ENCODE measurements at regions not wholly inside any gene's neighbourhood (a gene's known extent, or its start where the extent isn't known, plus 50 kb on each side); places are given as distances from the start of the nearest gene placed in this dataset.
"Not testable (repeated sequence)": the region's sequence is repeated elsewhere in the genome, so short reads cannot be mapped to it uniquely, and the experiment has no call there.

DNA sequence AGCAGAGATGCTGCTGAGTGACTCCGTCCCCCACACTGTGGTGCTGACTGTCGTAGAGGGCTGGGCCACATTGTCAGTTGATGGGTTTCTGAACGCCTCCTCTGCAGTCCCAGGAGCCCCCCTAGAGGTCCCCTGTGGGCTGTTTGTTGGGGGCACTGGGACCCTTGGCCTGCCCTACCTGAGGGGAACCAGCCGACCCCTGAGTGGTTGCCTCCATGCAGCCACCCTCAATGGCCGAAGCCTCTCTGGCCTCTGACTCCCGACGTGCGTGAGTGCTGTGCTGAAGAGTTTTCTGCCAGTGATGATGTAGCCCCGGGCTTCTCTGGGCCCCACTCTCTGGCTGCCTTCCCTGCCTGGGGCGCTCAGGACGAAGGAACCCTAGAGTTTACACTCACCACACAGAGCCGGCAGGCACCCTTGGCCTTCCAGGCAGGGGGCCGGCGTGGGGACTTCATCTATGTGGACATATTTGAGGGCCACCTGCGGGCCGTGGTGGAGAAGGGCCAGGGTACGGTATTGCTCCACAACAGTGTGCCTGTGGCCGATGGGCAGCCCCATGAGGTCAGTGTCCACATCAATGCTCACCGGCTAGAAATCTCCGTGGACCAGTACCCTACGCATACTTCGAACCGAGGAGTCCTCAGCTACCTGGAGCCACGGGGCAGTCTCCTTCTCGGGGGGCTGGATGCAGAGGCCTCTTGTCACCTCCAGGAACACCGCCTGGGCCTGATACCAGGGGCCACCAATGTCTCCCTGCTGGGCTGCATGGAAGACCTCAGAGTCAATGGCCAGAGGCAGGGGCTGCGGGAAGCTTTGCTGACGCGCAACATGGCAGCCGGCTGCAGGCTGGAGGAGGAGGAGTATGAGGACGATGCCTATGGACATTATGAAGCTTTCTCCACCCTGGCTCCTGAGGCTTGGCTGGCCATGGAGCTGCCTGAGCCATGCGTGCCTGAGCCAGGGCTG is 181.1 kb downstream of the TBC1D2B start:
- not testable (repeated sequence) for DNase-seq

DNA sequence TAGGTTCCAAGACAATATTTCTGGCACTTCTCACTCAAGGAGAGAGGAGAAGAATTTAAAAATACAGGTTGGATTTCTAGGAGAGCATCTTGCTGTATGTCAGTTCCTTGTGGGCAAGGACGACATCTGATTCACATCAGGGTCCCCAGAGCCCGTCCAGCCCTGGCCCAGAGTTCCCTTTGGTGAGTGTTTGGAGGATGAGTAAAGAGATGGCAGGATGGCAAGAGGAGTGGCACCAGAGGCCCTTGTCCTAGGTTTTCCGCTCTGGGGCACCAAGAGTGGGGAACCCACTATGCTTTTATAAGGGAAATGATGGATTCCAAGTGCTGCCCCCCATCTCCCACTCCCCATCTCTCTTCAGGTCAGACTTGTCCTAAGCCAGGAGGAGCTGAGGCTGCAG is 181.8 kb downstream of the TBC1D2B start:
- DNase-seq: no peak

- not testable (repeated sequence) for DNase-seq
Observed at GRCh38 chr15:77895145-77895544, 182.4 kb downstream of the TBC1D2B start.

- DNase-seq: not testable (repeated sequence)
Observed at GRCh38 chr15:77893671-77894640, 183.6 kb downstream of the TBC1D2B start.

DNA sequence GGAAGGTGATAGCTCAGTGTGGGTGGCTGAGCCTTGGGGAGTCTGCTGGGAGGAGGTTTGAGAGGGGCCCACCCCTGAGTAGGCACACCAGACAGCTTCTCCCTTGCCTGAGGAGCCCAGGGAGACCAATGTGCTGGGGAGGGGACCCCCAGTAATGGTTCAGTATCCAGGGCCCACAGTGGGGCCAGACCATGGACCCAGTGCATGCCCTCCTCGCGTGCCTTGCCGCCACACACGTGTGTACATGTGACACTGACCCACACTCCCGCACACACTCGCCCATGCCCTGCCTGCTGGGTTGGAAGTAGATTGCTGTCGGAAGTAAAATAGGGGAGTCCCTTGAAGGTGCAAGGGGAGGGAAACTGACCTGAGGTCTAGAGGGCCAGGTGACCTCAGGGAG is 184.3 kb downstream of the TBC1D2B start:
- not testable (repeated sequence) for DNase-seq

- DNase-seq: no peak
Observed at GRCh38 chr15:77892335-77892734, 185.2 kb downstream of the TBC1D2B start.

DNA sequence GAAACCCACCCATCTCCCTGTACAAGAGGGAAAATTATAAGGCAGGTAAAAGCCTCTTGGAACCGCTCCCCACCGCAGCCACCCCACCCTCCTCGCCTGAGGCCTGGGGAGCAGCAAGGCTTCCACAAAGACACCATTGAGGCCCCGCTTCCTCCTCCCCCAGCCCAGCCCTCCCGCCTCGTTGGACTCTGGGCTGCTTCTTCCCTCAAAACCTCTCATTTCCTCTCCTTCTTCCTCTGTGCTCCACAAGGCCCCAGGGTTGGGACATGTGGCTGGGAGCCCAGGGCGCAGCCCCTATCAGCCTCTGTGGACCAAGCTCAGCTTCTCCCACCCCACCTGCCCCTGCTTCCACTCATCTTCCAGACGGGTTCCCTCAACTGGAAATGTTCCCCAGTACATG is 185.6 kb downstream of the TBC1D2B start:
- not testable (repeated sequence) for DNase-seq

- not testable (repeated sequence) for DNase-seq
Observed at GRCh38 chr15:77890911-77891801, 186.4 kb downstream of the TBC1D2B start.

- not testable (repeated sequence) for DNase-seq
Observed at GRCh38 chr15:77889828-77890725, 187.4 kb downstream of the TBC1D2B start.

- no peak for DNase-seq
Observed at GRCh38 chr15:77889009-77889806, 188.3 kb downstream of the TBC1D2B start.

DNA sequence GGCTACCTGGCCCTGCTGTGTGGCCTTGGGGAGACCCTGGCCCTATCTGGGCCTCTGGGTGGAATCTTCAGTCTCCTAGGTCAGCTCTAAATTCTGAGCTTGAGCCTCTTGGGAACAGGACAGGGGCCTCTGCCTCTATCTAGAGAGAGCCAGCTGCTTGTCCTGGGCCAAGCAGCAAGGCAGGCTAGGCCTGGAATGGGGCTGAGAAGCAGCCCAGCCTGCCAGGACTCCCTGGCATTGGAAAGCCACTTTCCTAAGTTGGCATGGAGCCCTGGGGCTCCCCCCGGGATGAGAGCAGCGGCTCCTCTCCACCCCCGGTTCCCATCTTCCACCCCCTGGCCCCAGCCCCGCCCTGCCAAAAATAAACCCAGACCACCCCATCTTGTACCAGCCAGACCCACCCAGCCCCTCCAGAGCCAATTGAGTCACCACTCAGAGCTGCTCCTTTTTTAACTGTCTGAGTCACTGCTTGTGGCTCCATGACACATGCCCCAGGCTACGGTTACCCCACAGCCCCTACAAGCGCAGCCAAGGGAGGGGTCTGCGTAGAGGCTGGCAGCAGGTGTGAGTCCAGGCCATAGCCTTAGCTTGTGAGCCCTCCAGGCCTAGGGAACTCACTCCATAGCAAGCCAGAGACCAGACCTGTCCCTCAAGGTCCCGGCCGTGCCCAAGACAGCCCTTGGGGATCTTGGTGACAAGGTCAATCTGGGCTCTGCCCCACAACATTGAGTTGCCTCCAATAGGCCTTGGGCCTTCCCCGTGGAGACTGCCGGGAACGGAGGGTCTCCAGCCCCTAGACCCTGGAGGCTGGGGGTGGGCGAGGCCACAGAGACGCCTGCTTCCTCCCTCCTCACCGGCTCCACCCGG is 189.7 kb downstream of the TBC1D2B start:
- DNase-seq: not testable (repeated sequence)

DNA sequence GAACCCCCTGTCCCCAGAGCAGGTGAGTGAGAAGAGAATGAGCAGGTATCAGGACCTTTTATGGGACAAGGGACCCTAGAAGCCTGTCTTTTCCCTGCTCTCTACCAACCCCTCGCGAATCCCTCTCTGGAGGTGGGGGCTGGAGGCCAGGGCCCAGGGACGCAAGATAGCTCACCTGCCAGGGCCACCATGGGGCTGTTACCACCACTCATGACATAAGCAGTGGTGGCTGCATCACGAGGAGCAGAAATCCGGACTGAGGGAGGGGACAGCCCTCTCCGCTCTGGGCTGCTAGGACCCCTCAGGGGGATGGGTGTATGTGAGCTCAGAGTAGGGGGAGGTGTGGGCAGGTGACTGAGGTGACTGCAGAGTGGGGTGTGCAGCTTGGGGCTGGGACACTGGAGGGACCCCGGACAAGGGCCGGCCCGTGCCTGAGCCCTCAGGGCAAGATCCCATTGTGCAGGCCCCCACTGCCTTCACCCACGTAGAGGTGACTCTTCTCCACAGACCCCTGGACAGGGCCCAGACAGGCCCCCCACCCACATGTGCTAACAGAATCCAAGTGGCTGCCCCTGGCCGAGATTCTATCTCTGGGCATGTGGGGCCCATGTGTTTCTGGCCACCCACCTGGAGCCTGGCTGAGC is 190.6 kb downstream of the TBC1D2B start:
- DNase-seq: no peak

DNA sequence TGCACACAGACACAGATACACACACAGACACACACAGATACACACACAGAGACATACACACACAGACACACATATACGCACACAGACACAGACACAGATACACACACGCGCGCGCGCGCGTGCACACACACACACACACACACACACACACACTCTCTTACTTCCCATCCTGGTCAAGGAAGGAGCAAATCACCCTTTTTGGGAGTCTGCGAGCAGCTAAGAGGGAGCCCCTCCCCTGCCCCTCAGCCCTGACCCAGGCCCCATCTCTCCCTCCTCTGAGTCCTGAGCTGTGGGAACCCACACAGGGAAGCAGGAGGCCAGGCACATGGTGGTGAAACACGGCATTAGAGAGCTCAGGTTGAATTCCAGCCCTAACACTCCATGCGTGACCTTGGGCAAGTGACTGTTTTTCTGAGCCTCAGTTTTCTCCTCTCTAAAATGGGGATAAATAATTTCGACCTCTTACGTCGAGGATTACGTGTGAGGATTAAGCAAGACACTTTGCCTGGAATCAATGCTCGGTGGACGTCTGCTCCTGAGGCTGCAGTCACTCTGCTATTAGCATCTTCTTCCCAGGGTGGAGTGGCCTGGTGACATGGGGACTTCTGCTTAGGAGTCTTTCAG is 191.5 kb downstream of the TBC1D2B start:
- not testable (repeated sequence) for DNase-seq

- DNase-seq: not testable (repeated sequence)
Observed at GRCh38 chr15:77883012-77883411, 194.5 kb downstream of the TBC1D2B start.

DNA sequence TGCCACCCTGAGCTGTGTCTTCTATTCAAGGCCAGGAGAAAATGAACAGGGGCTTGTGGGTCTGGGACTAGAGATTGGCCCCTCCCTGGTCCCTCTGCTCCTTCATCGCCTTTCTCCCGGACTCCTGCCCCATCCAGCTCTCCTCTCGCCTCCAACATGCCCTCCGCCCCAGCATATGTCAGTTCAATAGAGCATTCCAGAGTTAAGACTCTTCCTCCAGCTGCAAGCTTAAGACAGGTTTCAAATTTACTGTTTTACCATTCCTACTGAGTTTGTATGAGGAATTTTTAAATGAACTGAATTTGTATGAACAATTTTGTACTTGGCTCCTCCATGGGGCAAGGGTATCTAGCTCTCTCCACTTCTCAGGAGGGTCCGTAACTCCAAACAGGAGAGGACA is 195.6 kb downstream of the TBC1D2B start:
- DNase-seq: no peak

DNA sequence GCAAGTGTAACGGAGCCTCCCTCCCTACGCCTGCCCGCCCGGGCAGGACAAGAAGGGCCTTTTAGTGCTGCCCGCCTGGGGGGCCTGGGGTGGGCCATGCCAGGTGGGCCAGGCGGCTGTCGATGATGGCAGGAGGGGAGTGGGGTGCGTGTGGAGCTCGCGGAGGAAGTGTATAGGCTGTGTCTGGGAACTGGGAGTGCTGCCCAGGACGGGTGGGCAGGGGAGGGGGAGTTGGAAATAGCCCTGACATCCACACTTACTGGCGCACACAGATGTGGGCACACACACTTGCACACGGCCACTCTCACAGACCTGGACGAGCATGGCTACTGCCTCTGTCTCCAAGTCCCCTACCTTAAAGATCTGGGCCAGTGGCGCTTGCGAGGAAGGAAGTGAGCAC is 196.0 kb downstream of the TBC1D2B start:
- not testable (repeated sequence) for DNase-seq

GRCh38 chr15:77879466-77879865 is 198.0 kb downstream of the TBC1D2B start:
- DNase-seq: not testable (repeated sequence)
